ENCODE measurements at regions not wholly inside any gene's neighbourhood (a gene's known extent, or its start where the extent isn't known, plus 50 kb on each side); places are given as distances from the start of the nearest gene placed in this dataset.

GRCh38 chr7:115511330-115511729 is 519.2 kb downstream of the TFEC start:
- TF ChIP-seq POLR2A (IDR thresholded peaks at IDR 0.05): no peak
- TF ChIP-seq CTCF (IDR thresholded peaks at IDR 0.05): peak in 2 of 4 donors; percentile 5 to 7

All from right lobe of liver (tissue), 4 donors.